PFSK-1 (cell line): ENCODE measurements at regions not wholly inside any gene's neighbourhood (a gene's known extent, or its start where the extent isn't known, plus 50 kb on each side); places are given as distances from the start of the nearest gene placed in this dataset.

Source experiments
- FOXP2 ChIP-seq: optimal IDR thresholded peaks from 2 replicates; pipeline ENCODE3; 2011; ENCODE audit warnings: borderline replicate concordance, control low read depth, inconsistent platforms; ENCODE audit not compliant: insufficient read depth; ENCODE audit errors: extremely low read length, extremely low read depth
- POLR2AphosphoS5 ChIP-seq: IDR thresholded peaks from 2 replicates; pipeline ENCODE4 v1.6.1; 2012; ENCODE audit warnings: low read depth, mild to moderate bottlenecking, control low read depth, low read length, moderate library complexity
- REST ChIP-seq, 2 experiments: IDR thresholded peaks; 2 replicates each; pipeline versions ENCODE4 v1.6.1 to v1.8.0; 2011 to 2012; ENCODE audit warnings: low read depth in 2 of 2, low read length in 2 of 2, control low read depth in 1 of 2, inconsistent platforms in 1 of 2, mild to moderate bottlenecking in 1 of 2, moderate library complexity in 1 of 2; ENCODE audit not compliant: insufficient read depth in 1 of 2
- SIN3A ChIP-seq: IDR thresholded peaks from 2 replicates; pipeline ENCODE4 v1.6.1; 2012; ENCODE audit warnings: mild to moderate bottlenecking, low read length, moderate library complexity, borderline replicate concordance; ENCODE audit not compliant: insufficient read depth
- TAF1 ChIP-seq: IDR thresholded peaks from 2 replicates; pipeline ENCODE4 v1.6.1; 2012; ENCODE audit warnings: low read length, control low read depth, borderline replicate concordance; ENCODE audit not compliant: insufficient read depth

- TF ChIP-seq REST (IDR thresholded peaks at IDR 0.05; ENCODE audit: insufficient read depth in 1 of 2, low read depth in 2 of 2, low read length in 2 of 2) (no peak), FOXP2 (no peak), SIN3A (no peak)
Measured at GRCh38 chr3:104554425-104554824, 812.3 kb upstream of the ALCAM start.

GRCh38 chr3:104555728-104556127, 811.0 kb upstream of the ALCAM start:
- TF ChIP-seq SIN3A (no peak), TAF1 (no peak), FOXP2 (no peak), POLR2AphosphoS5 (no peak), REST (IDR thresholded peaks at IDR 0.05; ENCODE audit: insufficient read depth in 1 of 2, low read depth in 2 of 2, low read length in 2 of 2) (no peak)

- TF ChIP-seq TAF1, result no peak
Measured at GRCh38 chr3:104556372-104557078, 810.2 kb upstream of the ALCAM start.

GRCh38 chr3:104561324-104561723, 805.4 kb upstream of the ALCAM start:
- no peak for TF ChIP-seq SIN3A
- TF ChIP-seq POLR2AphosphoS5, result no peak
- no peak for TF ChIP-seq FOXP2
- no peak for TF ChIP-seq TAF1
- TF ChIP-seq REST (IDR thresholded peaks at IDR 0.05; ENCODE audit: insufficient read depth in 1 of 2, low read depth in 2 of 2, low read length in 2 of 2), result no peak

DNA sequence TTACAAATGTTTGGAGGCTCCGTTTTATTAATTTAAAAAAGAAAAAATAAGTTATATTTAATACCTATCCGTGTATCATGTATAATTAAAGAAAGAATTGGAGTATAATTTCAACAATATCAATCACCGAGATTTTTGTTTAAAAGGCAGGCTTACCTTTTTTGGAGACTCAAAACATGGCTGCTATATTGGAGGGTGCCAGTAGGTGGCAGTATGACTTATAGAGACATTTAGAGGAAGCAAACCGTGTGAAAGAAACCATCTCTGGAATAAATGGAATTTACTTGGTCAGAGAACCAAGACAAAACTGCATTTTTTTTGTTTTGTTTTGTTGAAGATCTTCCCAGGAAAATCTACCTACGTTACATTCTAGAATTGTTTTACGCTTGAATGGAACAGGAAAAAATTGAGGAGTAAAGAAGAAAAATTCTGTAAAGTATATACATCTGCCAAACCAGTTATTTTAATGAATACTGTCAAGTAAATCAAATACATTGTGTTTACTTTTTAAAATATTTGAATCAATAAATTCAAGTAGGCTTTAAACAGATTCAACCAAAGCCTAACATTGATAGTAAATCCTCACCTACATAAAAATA, 802.6 kb upstream of the ALCAM start:
- TF ChIP-seq TAF1 (no peak), FOXP2 (no peak), SIN3A (no peak), POLR2AphosphoS5 (no peak), REST (IDR thresholded peaks at IDR 0.05; ENCODE audit: insufficient read depth in 1 of 2, low read depth in 2 of 2, low read length in 2 of 2) (no peak)
